Ishikawa (cell line): ENCODE measurements at regions not wholly inside any gene's neighbourhood (a gene's known extent, or its start where the extent isn't known, plus 50 kb on each side); places are given as distances from the start of the nearest gene placed in this dataset.

Experiments
- EP300 ChIP-seq: IDR thresholded peaks from 2 replicates; pipeline ENCODE4 v1.6.1; 2012; ENCODE audit warnings: borderline replicate concordance
- YY1 ChIP-seq: IDR thresholded peaks from 2 replicates; pipeline ENCODE4 v1.6.1; 2012; ENCODE audit warnings: low read depth
- ZBTB7A ChIP-seq: IDR thresholded peaks from 2 replicates; pipeline ENCODE4 v1.6.1; 2012; ENCODE audit warnings: low read depth
- TF ChIP-seq, protein P1 (sequence below): IDR thresholded peaks from 2 replicates; pipeline ENCODE4 v1.6.1; 2012

DNA sequence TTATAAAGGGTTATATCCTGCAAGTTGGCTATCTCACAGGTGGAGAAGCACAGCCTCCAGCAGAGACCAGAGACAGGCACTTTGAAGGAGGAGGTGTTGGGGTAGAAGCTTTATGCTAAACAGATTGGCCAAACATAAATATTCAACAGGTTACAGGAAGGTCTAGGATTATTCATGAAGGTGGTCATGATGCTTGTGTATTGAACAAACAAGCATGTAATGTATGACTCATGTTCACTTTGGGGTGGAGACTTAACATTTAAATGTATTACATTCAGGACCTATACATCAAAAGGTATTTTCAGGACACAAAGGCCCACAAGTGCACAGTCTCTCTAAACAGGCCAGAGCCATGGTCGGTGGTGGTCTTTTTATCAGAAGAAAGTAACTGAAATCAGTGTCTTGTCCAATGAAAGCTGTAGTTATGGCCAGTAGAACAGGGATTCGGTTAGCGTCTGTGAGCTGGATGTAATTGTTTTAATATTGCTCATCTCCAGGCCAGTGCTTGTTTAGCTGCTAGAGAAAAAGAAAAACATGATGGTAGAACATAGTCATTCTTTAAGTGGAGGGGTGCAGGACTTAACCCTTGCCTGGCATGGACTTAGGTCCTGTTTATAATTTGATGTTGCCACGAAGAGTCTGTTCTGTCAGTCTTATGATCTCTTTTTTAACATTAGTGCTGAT, 555.2 kb upstream of the PCDH10 start:
- TF ChIP-seq YY1 = no peak
- TF ChIP-seq, protein P1, sequence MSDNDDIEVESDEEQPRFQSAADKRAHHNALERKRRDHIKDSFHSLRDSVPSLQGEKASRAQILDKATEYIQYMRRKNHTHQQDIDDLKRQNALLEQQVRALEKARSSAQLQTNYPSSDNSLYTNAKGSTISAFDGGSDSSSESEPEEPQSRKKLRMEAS = no peak
- no peak for TF ChIP-seq ZBTB7A
- no peak for TF ChIP-seq EP300
